SK-N-SH (cell line): ENCODE measurements at regions not wholly inside any gene's neighbourhood (a gene's known extent, or its start where the extent isn't known, plus 50 kb on each side); places are given as distances from the start of the nearest gene placed in this dataset.

Experiments used
- CHD2 ChIP-seq: fragments of 150-350 bp; IDR thresholded peaks from 2 replicates; pipeline ENCODE4 v1.6.1; 2018; ENCODE audit warnings: low read length; ENCODE audit not compliant: partially characterized antibody
- CTCF ChIP-seq: fragments of 200-600 bp; sonication (generic); IDR thresholded peaks from 2 replicates; pipeline ENCODE4 v1.6.1; 2017; ENCODE audit warnings: antibody characterized with exemption, mild to moderate bottlenecking, moderate library complexity
- RAD21 ChIP-seq: IDR thresholded peaks from 2 replicates; pipeline ENCODE4 v1.6.1; 2012; ENCODE audit warnings: mild to moderate bottlenecking, low read length
- RFX5 ChIP-seq: IDR thresholded peaks from 2 replicates; pipeline ENCODE4 v1.6.1; 2012; ENCODE audit warnings: mild to moderate bottlenecking, improper control_type of control experiment, low read length
- RXRA ChIP-seq: IDR thresholded peaks from 2 replicates; pipeline ENCODE4 v1.4.0; 2012; ENCODE audit warnings: low read depth, mild to moderate bottlenecking, borderline replicate concordance
- TAF1 ChIP-seq: IDR thresholded peaks from 2 replicates; pipeline ENCODE4 v1.6.1; 2012; ENCODE audit warnings: low read depth, mild to moderate bottlenecking, low read length, moderate library complexity, borderline replicate concordance

GRCh38 chr17:33491871-33492481 is 198.9 kb upstream of the ASIC2 start:
- no peak for TF ChIP-seq RXRA
- TF ChIP-seq RFX5: no peak
- no peak for TF ChIP-seq CTCF
- no peak for TF ChIP-seq RAD21
- TF ChIP-seq CHD2: no peak
- TF ChIP-seq TAF1: no peak
